Gastroesophageal sphincter (tissue), 3 donors: ENCODE measurements at regions not wholly inside any gene's neighbourhood (a gene's known extent, or its start where the extent isn't known, plus 50 kb on each side); places are given as distances from the start of the nearest gene placed in this dataset.

Experiments used
- EP300 ChIP-seq: sonication (generic); formaldehyde crosslinking; IDR thresholded peaks from one replicate; pipeline ENCODE4 v1.6.1; 2017; ENCODE audit warnings: antibody characterized with exemption, mild to moderate bottlenecking
- POLR2A ChIP-seq, 2 donors: fragments of 450-650 bp; IDR thresholded peaks; one replicate each; pipeline ENCODE4 v1.6.1; 2017; ENCODE audit warnings: antibody characterized with exemption in 2 of 2, mild to moderate bottlenecking in 2 of 2, moderate library complexity in 1 of 2
- POLR2AphosphoS5 ChIP-seq: sonication (generic); formaldehyde crosslinking; IDR thresholded peaks from one replicate; pipeline ENCODE4 v1.6.1; 2017; ENCODE audit warnings: antibody characterized with exemption
- TF ChIP-seq, protein P1 (sequence below), 4 experiments: fragments of 200-600 bp in 2 of 4; fragments of 450-650 bp in 2 of 4; sonication (generic) in 1 of 4; IDR thresholded peaks; one replicate each; pipeline ENCODE4 v1.5.1; 2017 to 2019; ENCODE audit warnings: antibody characterized with exemption in 4 of 4, mild to moderate bottlenecking in 2 of 4, moderate library complexity in 2 of 4

DNA sequence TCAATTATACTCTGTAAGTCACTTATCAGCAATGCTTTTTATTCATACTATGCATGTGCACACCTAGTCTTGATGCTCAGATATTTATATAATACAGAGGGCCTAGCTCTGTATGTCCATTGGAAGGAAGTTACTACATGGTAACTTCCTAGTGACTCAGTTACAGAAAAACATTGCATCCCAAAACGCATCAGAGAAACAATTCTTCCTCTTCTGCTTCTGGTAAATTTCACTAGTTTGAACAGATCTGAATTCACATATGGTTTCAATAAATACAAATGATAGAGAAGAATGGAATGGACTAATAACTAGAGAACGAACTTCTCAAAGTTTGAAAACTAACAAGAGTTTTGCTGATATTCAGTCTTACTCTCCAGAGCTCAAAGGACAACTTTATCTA lies 811.3 kb upstream of the ADGRL2 start:
- TF ChIP-seq, protein P1, sequence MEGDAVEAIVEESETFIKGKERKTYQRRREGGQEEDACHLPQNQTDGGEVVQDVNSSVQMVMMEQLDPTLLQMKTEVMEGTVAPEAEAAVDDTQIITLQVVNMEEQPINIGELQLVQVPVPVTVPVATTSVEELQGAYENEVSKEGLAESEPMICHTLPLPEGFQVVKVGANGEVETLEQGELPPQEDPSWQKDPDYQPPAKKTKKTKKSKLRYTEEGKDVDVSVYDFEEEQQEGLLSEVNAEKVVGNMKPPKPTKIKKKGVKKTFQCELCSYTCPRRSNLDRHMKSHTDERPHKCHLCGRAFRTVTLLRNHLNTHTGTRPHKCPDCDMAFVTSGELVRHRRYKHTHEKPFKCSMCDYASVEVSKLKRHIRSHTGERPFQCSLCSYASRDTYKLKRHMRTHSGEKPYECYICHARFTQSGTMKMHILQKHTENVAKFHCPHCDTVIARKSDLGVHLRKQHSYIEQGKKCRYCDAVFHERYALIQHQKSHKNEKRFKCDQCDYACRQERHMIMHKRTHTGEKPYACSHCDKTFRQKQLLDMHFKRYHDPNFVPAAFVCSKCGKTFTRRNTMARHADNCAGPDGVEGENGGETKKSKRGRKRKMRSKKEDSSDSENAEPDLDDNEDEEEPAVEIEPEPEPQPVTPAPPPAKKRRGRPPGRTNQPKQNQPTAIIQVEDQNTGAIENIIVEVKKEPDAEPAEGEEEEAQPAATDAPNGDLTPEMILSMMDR (IDR thresholded peaks at IDR 0.05) = no peak
- TF ChIP-seq POLR2A (IDR thresholded peaks at IDR 0.05) (no peak), POLR2AphosphoS5 (no peak), EP300 (no peak)
